GM19463 (cell line): ENCODE measurements at regions not wholly inside any gene's neighbourhood (a gene's known extent, or its start where the extent isn't known, plus 50 kb on each side); places are given as distances from the start of the nearest gene placed in this dataset.
A peak's percentile ranks its signal among the peaks of the same experiment; 100 is the strongest.
"Not testable (repeated sequence)": the region's sequence is repeated elsewhere in the genome, so short reads cannot be mapped to it uniquely, and the experiment has no call there.

Source experiments
- ATAC-seq: cut with Tn5 transposase; IDR thresholded peaks from one replicate; pipeline ENCODE4 v1.9.1; 2021; ENCODE audit warnings: mild to moderate bottlenecking, moderate library complexity; ENCODE audit not compliant: unreplicated experiment

GRCh38 chr10:63675171-63675570 is 154.0 kb downstream of the REEP3 start:
- no peak for ATAC-seq

GRCh38 chr10:63677001-63677400 is 155.8 kb downstream of the REEP3 start:
- no peak for ATAC-seq

DNA sequence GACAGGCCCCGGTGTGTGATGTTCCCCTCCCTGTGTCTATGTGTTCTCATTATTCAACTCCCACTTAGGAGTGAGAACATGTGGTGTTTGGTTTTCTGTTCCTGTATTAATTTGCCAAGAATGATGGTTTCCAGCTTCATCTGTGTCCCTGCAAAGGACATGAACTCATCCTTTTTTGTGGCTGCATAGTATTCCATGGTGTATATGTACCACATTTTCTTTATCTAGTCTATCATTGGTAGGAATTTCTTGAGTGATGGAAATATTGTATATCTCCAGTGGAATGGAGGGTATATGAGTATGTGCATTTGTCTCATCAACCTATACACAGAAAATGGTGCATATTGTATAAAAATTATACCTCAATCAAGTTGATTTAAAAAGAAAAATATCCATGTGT is 159.3 kb downstream of the REEP3 start:
- not testable (repeated sequence) for ATAC-seq

GRCh38 chr10:63681993-63682697 is 160.9 kb downstream of the REEP3 start:
- no peak for ATAC-seq

DNA sequence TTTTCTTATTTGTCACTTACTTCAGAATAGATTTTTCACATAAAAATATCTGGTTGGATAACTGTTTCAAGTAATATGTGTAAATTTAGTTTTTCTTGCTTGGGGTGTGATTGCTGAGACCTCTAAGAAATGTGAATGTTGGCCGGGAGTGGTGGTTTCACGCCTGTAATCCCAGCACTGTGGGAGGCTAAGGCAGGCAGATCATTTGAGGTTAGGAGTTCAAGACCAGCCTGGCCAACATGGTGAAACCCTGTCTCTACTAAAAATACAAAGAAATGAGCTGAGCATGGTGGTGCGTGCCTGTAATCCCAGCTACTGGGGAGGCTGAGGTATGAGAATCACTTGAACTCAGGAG is 161.5 kb downstream of the REEP3 start:
- not testable (repeated sequence) for ATAC-seq

DNA sequence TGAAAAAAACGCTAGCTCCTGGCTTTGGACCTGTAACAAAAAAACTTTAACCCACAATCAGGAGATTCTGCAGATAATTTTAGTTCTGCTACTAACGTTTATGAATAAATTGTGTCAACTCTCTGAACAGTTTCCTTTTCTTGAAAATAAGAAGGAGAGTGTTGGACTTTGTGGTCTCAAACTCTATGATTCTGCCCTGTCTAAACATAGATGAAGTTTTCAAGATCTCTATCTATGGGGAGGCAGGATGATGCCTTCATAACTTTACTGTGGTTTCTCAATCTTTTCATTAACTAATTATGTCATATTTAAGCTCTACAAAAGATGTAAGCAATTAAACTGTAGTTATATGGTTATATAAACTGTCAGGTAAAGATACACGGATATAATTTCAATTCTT is 162.0 kb downstream of the REEP3 start:
- ATAC-seq: no peak

GRCh38 chr10:63683686-63684085 is 162.5 kb downstream of the REEP3 start:
- ATAC-seq: no peak

DNA sequence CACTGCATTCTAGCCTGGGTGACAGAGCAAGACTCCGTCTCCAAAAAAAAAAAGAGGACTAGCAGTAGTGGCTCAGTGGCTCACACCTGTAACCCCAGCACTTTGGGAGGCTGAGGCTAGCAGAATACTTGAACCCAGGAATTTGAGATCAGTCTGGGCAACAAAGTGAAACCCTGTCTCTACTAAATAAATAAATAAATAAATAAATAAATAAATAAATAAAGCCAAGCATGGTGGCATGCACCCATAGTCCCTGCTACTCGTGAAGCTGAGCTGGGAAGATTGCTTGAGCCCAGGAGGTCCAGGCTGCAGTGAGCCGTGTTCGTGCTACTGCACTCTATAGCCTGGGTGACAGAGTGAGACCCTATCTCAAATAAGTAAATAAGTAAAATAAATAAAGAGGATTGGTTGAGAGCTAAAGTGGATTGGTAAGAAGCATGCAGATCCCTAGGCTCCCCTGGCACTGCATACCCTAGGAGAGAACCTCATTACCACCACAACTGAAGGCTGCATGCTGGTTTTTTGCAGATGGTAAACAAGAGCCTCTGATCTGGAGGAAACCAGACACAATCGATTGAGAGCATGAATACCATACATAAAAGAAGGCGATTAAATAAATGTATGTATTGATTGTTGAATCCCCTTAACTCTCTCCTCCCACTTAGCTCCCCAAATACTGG is 163.2 kb downstream of the REEP3 start:
- no peak for ATAC-seq

GRCh38 chr10:63689768-63690167 is 168.6 kb downstream of the REEP3 start:
- no peak for ATAC-seq

- no peak for ATAC-seq
These were observed 171.2 kb downstream of the REEP3 start for GRCh38 chr10:63692220-63692896.

DNA sequence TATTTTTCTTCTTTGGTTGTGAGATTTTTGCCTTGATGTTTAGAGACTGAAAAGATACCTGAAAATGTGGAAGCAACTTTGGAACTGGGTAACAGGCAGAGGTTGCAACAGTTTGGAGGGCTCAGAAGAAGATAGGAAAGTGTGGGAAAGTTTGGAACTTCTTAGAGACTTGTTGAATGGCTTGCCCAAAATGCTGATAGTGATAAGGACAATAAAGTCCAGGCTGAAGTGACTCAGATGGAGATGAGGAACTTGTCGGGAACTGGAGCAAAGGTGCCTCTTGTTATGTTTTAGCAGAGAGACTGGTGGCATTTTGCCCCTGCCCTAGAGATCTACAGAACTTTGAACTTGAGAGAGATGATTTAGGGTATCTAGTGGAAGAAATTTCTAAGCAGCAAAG is 171.8 kb downstream of the REEP3 start:
- ATAC-seq: not testable (repeated sequence)

GRCh38 chr10:63696205-63696604 is 175.0 kb downstream of the REEP3 start:
- ATAC-seq: no peak

DNA sequence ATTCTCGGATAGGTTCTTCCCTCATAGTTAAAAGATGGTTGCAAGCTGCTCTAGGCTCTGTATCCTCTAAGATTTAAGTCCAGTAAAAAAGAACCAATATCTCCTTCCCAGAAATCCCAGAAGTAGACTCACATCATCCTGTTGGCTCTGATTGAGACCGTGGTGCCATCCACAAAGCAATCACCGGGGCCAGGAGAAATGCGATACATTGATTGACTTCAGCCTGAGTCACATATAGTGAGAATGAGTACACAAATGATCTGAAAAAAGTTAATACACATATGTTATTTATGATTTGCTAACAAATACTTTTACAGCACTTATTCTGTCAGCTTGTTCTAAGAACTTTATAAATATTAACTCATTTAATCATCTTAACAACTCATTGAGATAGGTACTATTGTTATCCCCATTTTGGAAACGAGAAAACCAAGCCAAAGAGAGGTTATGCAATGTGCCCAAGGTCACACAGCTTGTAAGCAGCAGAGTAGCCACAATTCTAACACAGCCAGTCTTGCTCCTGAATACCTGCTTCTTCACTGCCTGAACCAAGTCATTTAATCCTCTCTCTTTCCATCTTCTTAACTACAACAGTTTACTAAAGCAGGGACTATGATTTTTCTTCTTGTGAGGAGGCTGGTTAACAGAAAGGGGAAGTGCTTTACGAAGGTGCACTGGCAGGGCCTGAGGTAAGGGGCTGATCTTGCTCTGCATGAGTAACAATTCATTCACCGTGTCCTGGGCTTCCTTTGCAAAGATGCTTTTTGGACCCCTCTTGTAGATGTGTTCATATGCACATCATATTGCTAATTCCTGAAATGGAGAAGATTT is 177.0 kb downstream of the REEP3 start:
- peak; percentile 57 for ATAC-seq

DNA sequence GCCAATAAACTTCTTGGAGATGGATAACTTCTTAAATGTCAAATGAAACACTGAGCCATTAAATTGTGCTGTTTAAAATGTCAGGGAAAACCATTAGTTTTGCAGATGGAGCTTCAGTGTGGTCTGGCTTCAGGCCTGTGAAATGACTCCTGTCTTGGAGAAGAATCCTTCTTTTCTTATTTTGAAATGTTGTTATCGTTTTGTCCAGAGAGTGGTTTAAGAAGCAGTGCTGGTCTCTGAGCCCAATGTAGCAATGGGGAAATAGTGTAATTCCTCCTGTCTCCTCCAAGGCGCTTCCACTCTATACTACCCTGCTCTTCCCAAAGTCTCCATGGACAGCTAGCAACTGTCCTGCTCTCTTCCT is 177.6 kb downstream of the REEP3 start:
- ATAC-seq: no peak

- no peak for ATAC-seq
These were observed 178.8 kb downstream of the REEP3 start for GRCh38 chr10:63699785-63700613.

- no peak for ATAC-seq
These were observed 179.5 kb downstream of the REEP3 start for GRCh38 chr10:63700631-63701156.

- ATAC-seq: no peak
These were observed 180.9 kb downstream of the REEP3 start for GRCh38 chr10:63702092-63702491.

GRCh38 chr10:63703113-63703670 is 182.0 kb downstream of the REEP3 start:
- peak; percentile 35 for ATAC-seq

DNA sequence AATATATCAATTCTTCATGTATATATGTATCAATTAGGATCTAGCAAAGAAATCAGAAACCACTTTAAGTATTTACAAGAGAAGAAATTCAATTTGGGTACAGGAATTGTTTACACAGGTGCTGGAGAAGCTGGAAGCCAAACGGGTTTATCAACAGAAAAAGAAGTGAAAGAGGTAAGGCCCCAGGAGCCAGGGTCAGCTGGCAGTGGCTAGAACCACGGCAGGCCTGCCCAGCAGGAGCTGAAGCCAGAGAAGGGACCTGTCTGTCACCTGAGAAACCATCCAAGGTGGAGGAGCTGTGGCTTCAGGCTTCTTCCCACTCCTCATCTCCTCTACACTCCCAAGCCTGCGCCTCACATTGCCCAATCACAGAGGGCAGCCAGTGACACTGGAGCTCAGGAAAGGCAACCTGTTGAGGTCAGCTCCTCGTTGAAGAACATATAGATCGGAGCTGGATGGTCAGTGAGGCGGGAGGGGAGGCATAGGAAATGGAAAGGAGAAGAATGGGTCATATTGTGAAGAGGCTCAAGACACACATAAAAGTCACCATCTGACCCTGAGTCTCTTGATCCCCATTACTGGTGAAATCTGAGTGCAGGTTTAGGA is 182.6 kb downstream of the REEP3 start:
- ATAC-seq: no peak
